H1 (cell line): ENCODE measurements at regions not wholly inside any gene's neighbourhood (a gene's known extent, or its start where the extent isn't known, plus 50 kb on each side); places are given as distances from the start of the nearest gene placed in this dataset.

Experiments used
- ATF3 ChIP-seq: IDR thresholded peaks from 2 replicates; pipeline ENCODE4 v1.6.1; 2011; ENCODE audit warnings: low read depth, mild to moderate bottlenecking, low read length; ENCODE audit not compliant: insufficient read depth
- CHD1 ChIP-seq: IDR thresholded peaks from 2 replicates; pipeline ENCODE4 v1.6.1; 2012; ENCODE audit warnings: low read depth, low read length, improper control_type of control experiment
- CTCF ChIP-seq, 3 experiments: IDR thresholded peaks; 1 replicate in 2 of 3; 2 replicates in 1 of 3; pipeline versions ENCODE4 v1.5.1 to v1.6.1; 2011; ENCODE audit warnings: low read length in 3 of 3, mild to moderate bottlenecking in 3 of 3, inconsistent platforms in 2 of 3, low read depth in 1 of 3, moderate library complexity in 1 of 3; ENCODE audit not compliant: insufficient read depth in 1 of 3; ENCODE audit errors: control extremely low read depth in 1 of 3
- FOSL1 ChIP-seq: IDR thresholded peaks from 2 replicates; pipeline ENCODE4 v1.6.1; 2011; ENCODE audit warnings: mild to moderate bottlenecking, low read depth, low read length, moderate library complexity; ENCODE audit not compliant: insufficient read depth
- HDAC6 ChIP-seq: IDR thresholded peaks from one replicate; pipeline ENCODE4 v1.7.1; 2012; ENCODE audit warnings: low read depth, mild to moderate bottlenecking, inconsistent platforms, low read length, moderate library complexity
- MAFK ChIP-seq: IDR thresholded peaks from 2 replicates; pipeline ENCODE4 v1.6.1; 2012; ENCODE audit warnings: low read depth, mild to moderate bottlenecking, improper control_type of control experiment, low read length
- PHF8 ChIP-seq: fragments of 200-600 bp; sonication (generic); conservative IDR thresholded peaks from 2 replicates; pipeline ENCODE4 v1.7.1; 2012; ENCODE audit warnings: low read depth, mild to moderate bottlenecking, inconsistent platforms, low read length, moderate library complexity
- POLR2A ChIP-seq, 2 experiments: IDR thresholded peaks; 1 replicate in 1 of 2; 2 replicates in 1 of 2; pipeline ENCODE4 v1.6.1; 2011; ENCODE audit warnings: low read depth in 2 of 2, low read length in 2 of 2, mild to moderate bottlenecking in 2 of 2; ENCODE audit errors: control extremely low read depth in 1 of 2
- TAF7 ChIP-seq: optimal IDR thresholded peaks from 2 replicates; pipeline ENCODE3; 2011; ENCODE audit warnings: low read depth, mild to moderate bottlenecking, inconsistent platforms, low read length, moderate library complexity, borderline replicate concordance

- TF ChIP-seq CHD1 (no peak), CTCF (IDR thresholded peaks at IDR 0.05; ENCODE audit: control extremely low read depth in 1 of 3, insufficient read depth in 1 of 3, low read depth in 1 of 3, low read length in 3 of 3) (peak in 2 of 3 experiments; percentile 14 to 18; a peak in 2 of 4 replicates), HDAC6 (no peak), TAF7 (no peak), POLR2A (IDR thresholded peaks at IDR 0.05; ENCODE audit: control extremely low read depth in 1 of 2, low read depth in 2 of 2, low read length in 2 of 2) (no peak), ATF3 (no peak), MAFK (no peak), FOSL1 (no peak), PHF8 (no peak)
These were observed 311.3 kb upstream of the CNR1 start for GRCh38 chr6:88477413-88477812.
